WTC11 (cell line): ENCODE measurements at regions not wholly inside any gene's neighbourhood (a gene's known extent, or its start where the extent isn't known, plus 50 kb on each side); places are given as distances from the start of the nearest gene placed in this dataset.

Experiments
- ATAC-seq: fragments of 200-7000 bp; cut with Tn5 transposase; 2 replicates; pipeline ENCODE4 v1.10.0; 2021; ENCODE audit warnings: mild to moderate bottlenecking, moderate library complexity
- CTCF ChIA-PET: fragments of 300-600 bp; sonication (Branson Sonifier 250); formaldehyde crosslinking; loops from one replicate; lab custom pipeline; 2021; ENCODE audit warnings: antibody characterized with exemption; lab: Charles Lee
- POLR2A ChIA-PET: fragments of 350-600 bp; sonication (Branson Sonifier 250); formaldehyde crosslinking; loops from one replicate; lab custom pipeline; 2021; ENCODE audit warnings: antibody characterized with exemption; lab: Charles Lee
- DNase-seq: peaks from one replicate; pipeline ENCODE4 v3.0.0; 2021; ENCODE audit warnings: low spot score
- H3K27ac Mint-ChIP-seq: 2 replicates; pipeline ENCODE4 v1.8.0; 2021; ENCODE audit warnings: mixed read lengths
- H3K27me3 Mint-ChIP-seq: 2 replicates; pipeline ENCODE4 v1.8.0; 2021; ENCODE audit warnings: low read depth, mild to moderate bottlenecking, moderate library complexity, mixed read lengths
- H3K36me3 Mint-ChIP-seq: 2 replicates; pipeline ENCODE4 v1.8.0; 2021; ENCODE audit warnings: mixed read lengths
- H3K4me1 Mint-ChIP-seq: 2 replicates; pipeline ENCODE4 v1.8.0; 2022; ENCODE audit warnings: mixed read lengths
- H3K4me3 Mint-ChIP-seq: 2 replicates; pipeline ENCODE4 v1.8.0; 2021; ENCODE audit warnings: mild to moderate bottlenecking, moderate library complexity, mixed read lengths
- H3K9me3 Mint-ChIP-seq: 2 replicates; pipeline ENCODE4 v1.8.0; 2021; ENCODE audit warnings: mixed read lengths
- ESRRA ChIP-seq: sonication (generic); formaldehyde crosslinking; IDR thresholded peaks from 2 replicates; pipeline ENCODE4 v1.8.1; 2022; ENCODE audit warnings: mild to moderate bottlenecking, missing genetic modification reagents, borderline replicate concordance
- FOXP1 ChIP-seq: sonication (generic); formaldehyde crosslinking; IDR thresholded peaks from 2 replicates; pipeline ENCODE4 v1.8.0; 2022; ENCODE audit warnings: missing genetic modification reagents, mild to moderate bottlenecking, moderate library complexity, borderline replicate concordance
- GTF2I ChIP-seq: fragments of 250-450 bp; sonication (Bioruptor Pico); conservative IDR thresholded peaks from 2 replicates; pipeline ENCODE4 v1.4.0; 2021; ENCODE audit warnings: mild to moderate bottlenecking
- MYBL2 ChIP-seq: sonication (generic); formaldehyde crosslinking; IDR thresholded peaks from 2 replicates; pipeline ENCODE4 v1.8.1; 2023; ENCODE audit warnings: mild to moderate bottlenecking, moderate library complexity, missing genetic modification reagents
- OVOL2 ChIP-seq: fragments of 250-450 bp; sonication (Bioruptor Pico); IDR thresholded peaks from 2 replicates; pipeline ENCODE4 v1.9.0; 2021; ENCODE audit warnings: mild to moderate bottlenecking, borderline replicate concordance
- TCF7 ChIP-seq: sonication (generic); formaldehyde crosslinking; IDR thresholded peaks from 2 replicates; pipeline ENCODE4 v1.8.0; 2022; ENCODE audit warnings: mild to moderate bottlenecking, low read depth, missing genetic modification reagents, moderate library complexity
- ZBTB21 ChIP-seq: sonication (generic); formaldehyde crosslinking; IDR thresholded peaks from 2 replicates; pipeline ENCODE4 v1.8.1; 2023; ENCODE audit warnings: mild to moderate bottlenecking, missing genetic modification reagents, borderline replicate concordance
- ZNF138 ChIP-seq: sonication (generic); formaldehyde crosslinking; conservative IDR thresholded peaks from 2 replicates; pipeline ENCODE4 v1.8.1; 2022; ENCODE audit warnings: mild to moderate bottlenecking, moderate library complexity, missing genetic modification reagents
- ZNF416 ChIP-seq: fragments of 250-450 bp; sonication (Bioruptor Pico); IDR thresholded peaks from 2 replicates; pipeline ENCODE4 v1.9.0; 2021; ENCODE audit warnings: mild to moderate bottlenecking, inconsistent platforms
- TF ChIP-seq, protein P1 (sequence below): sonication (generic); formaldehyde crosslinking; IDR thresholded peaks from 2 replicates; pipeline ENCODE4 v1.8.1; 2022; ENCODE audit warnings: mild to moderate bottlenecking, moderate library complexity, missing genetic modification reagents
- TF ChIP-seq, protein P2 (sequence below): sonication (generic); formaldehyde crosslinking; IDR thresholded peaks from 2 replicates; pipeline ENCODE4 v1.8.1; 2022; ENCODE audit warnings: low read depth, mild to moderate bottlenecking, moderate library complexity, missing genetic modification reagents, borderline replicate concordance
- TF ChIP-seq, protein P3 (sequence below): fragments of 200-600 bp; IDR thresholded peaks from 2 replicates; pipeline ENCODE4 v1.8.0; 2022; ENCODE audit warnings: antibody characterized with exemption
- TF ChIP-seq, protein P4 (sequence below): sonication (generic); formaldehyde crosslinking; IDR thresholded peaks from 2 replicates; pipeline ENCODE4 v1.8.0; 2023; ENCODE audit warnings: missing genetic modification reagents, mild to moderate bottlenecking, borderline replicate concordance
- TF ChIP-seq, protein P5 (sequence below): fragments of 250-450 bp; sonication (Bioruptor Pico); IDR thresholded peaks from 2 replicates; pipeline ENCODE4 v1.9.0; 2021; ENCODE audit warnings: mild to moderate bottlenecking
- TF ChIP-seq, protein P6 (sequence below): sonication (generic); formaldehyde crosslinking; IDR thresholded peaks from 2 replicates; pipeline ENCODE4 v1.8.1; 2023; ENCODE audit warnings: mild to moderate bottlenecking, missing genetic modification reagents
- TF ChIP-seq, protein P7 (sequence below): sonication (generic); formaldehyde crosslinking; conservative IDR thresholded peaks from 2 replicates; pipeline ENCODE4 v1.8.1; 2023; ENCODE audit warnings: mild to moderate bottlenecking, low read depth, missing genetic modification reagents, moderate library complexity
- TF ChIP-seq, protein P8 (sequence below): sonication (generic); formaldehyde crosslinking; IDR thresholded peaks from 2 replicates; pipeline ENCODE4 v1.8.1; 2022; ENCODE audit warnings: low read depth, missing genetic modification reagents, borderline replicate concordance

DNA sequence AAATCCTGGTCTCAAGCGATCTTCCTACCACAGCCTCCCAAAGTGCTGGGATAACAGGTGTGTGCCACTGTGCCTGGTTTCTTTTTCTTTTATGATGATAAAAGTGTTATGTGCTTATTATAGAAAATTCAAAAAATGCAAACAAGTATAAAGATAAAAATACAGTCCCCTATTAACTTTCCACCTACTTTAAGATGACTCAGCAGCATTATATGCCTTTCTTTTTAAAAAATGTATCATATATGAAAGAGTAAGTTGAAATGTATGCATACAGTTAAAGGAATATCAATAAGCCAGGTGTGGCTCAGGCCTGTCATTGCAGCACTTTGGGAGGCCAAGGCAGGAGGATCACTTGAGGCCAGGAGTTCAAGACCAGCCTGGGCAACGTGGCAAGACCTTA, 216.9 kb upstream of the GALNT17 start:
- CTCF ChIA-PET = no interaction called here
- no peaks in the 10 kb centered on the region; the same call in 1 of the 2 replicates for H3K27me3 Mint-ChIP-seq
- no peak for TF ChIP-seq GTF2I (CRISPR knock-in tag)
- TF ChIP-seq ZNF138 = no peak
- TF ChIP-seq, protein P1, sequence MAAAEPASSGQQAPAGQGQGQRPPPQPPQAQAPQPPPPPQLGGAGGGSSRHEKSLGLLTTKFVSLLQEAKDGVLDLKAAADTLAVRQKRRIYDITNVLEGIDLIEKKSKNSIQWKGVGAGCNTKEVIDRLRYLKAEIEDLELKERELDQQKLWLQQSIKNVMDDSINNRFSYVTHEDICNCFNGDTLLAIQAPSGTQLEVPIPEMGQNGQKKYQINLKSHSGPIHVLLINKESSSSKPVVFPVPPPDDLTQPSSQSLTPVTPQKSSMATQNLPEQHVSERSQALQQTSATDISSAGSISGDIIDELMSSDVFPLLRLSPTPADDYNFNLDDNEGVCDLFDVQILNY (CRISPR knock-in tag) = no peak
- no peak for TF ChIP-seq ZBTB21 (CRISPR knock-in tag)
- TF ChIP-seq OVOL2 (CRISPR knock-in tag) = no peak
- TF ChIP-seq ESRRA = no peak
- no peak for TF ChIP-seq MYBL2 (CRISPR knock-in tag)
- TF ChIP-seq, protein P2, sequence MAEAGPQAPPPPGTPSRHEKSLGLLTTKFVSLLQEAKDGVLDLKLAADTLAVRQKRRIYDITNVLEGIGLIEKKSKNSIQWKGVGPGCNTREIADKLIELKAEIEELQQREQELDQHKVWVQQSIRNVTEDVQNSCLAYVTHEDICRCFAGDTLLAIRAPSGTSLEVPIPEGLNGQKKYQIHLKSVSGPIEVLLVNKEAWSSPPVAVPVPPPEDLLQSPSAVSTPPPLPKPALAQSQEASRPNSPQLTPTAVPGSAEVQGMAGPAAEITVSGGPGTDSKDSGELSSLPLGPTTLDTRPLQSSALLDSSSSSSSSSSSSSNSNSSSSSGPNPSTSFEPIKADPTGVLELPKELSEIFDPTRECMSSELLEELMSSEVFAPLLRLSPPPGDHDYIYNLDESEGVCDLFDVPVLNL (CRISPR knock-in tag) = no peak
- TF ChIP-seq, protein P3, sequence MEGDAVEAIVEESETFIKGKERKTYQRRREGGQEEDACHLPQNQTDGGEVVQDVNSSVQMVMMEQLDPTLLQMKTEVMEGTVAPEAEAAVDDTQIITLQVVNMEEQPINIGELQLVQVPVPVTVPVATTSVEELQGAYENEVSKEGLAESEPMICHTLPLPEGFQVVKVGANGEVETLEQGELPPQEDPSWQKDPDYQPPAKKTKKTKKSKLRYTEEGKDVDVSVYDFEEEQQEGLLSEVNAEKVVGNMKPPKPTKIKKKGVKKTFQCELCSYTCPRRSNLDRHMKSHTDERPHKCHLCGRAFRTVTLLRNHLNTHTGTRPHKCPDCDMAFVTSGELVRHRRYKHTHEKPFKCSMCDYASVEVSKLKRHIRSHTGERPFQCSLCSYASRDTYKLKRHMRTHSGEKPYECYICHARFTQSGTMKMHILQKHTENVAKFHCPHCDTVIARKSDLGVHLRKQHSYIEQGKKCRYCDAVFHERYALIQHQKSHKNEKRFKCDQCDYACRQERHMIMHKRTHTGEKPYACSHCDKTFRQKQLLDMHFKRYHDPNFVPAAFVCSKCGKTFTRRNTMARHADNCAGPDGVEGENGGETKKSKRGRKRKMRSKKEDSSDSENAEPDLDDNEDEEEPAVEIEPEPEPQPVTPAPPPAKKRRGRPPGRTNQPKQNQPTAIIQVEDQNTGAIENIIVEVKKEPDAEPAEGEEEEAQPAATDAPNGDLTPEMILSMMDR = no peak
- no peak for TF ChIP-seq FOXP1 (CRISPR knock-in tag)
- TF ChIP-seq, protein P4, sequence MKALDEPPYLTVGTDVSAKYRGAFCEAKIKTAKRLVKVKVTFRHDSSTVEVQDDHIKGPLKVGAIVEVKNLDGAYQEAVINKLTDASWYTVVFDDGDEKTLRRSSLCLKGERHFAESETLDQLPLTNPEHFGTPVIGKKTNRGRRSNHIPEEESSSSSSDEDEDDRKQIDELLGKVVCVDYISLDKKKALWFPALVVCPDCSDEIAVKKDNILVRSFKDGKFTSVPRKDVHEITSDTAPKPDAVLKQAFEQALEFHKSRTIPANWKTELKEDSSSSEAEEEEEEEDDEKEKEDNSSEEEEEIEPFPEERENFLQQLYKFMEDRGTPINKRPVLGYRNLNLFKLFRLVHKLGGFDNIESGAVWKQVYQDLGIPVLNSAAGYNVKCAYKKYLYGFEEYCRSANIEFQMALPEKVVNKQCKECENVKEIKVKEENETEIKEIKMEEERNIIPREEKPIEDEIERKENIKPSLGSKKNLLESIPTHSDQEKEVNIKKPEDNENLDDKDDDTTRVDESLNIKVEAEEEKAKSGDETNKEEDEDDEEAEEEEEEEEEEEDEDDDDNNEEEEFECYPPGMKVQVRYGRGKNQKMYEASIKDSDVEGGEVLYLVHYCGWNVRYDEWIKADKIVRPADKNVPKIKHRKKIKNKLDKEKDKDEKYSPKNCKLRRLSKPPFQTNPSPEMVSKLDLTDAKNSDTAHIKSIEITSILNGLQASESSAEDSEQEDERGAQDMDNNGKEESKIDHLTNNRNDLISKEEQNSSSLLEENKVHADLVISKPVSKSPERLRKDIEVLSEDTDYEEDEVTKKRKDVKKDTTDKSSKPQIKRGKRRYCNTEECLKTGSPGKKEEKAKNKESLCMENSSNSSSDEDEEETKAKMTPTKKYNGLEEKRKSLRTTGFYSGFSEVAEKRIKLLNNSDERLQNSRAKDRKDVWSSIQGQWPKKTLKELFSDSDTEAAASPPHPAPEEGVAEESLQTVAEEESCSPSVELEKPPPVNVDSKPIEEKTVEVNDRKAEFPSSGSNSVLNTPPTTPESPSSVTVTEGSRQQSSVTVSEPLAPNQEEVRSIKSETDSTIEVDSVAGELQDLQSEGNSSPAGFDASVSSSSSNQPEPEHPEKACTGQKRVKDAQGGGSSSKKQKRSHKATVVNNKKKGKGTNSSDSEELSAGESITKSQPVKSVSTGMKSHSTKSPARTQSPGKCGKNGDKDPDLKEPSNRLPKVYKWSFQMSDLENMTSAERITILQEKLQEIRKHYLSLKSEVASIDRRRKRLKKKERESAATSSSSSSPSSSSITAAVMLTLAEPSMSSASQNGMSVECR = no peak
- TF ChIP-seq, protein P5, sequence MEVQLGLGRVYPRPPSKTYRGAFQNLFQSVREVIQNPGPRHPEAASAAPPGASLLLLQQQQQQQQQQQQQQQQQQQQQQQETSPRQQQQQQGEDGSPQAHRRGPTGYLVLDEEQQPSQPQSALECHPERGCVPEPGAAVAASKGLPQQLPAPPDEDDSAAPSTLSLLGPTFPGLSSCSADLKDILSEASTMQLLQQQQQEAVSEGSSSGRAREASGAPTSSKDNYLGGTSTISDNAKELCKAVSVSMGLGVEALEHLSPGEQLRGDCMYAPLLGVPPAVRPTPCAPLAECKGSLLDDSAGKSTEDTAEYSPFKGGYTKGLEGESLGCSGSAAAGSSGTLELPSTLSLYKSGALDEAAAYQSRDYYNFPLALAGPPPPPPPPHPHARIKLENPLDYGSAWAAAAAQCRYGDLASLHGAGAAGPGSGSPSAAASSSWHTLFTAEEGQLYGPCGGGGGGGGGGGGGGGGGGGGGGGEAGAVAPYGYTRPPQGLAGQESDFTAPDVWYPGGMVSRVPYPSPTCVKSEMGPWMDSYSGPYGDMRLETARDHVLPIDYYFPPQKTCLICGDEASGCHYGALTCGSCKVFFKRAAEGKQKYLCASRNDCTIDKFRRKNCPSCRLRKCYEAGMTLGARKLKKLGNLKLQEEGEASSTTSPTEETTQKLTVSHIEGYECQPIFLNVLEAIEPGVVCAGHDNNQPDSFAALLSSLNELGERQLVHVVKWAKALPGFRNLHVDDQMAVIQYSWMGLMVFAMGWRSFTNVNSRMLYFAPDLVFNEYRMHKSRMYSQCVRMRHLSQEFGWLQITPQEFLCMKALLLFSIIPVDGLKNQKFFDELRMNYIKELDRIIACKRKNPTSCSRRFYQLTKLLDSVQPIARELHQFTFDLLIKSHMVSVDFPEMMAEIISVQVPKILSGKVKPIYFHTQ (CRISPR knock-in tag) = no peak
- TF ChIP-seq ZNF416 (CRISPR knock-in tag) = no peak
- TF ChIP-seq TCF7 (CRISPR knock-in tag) = no peak
- TF ChIP-seq, protein P6, sequence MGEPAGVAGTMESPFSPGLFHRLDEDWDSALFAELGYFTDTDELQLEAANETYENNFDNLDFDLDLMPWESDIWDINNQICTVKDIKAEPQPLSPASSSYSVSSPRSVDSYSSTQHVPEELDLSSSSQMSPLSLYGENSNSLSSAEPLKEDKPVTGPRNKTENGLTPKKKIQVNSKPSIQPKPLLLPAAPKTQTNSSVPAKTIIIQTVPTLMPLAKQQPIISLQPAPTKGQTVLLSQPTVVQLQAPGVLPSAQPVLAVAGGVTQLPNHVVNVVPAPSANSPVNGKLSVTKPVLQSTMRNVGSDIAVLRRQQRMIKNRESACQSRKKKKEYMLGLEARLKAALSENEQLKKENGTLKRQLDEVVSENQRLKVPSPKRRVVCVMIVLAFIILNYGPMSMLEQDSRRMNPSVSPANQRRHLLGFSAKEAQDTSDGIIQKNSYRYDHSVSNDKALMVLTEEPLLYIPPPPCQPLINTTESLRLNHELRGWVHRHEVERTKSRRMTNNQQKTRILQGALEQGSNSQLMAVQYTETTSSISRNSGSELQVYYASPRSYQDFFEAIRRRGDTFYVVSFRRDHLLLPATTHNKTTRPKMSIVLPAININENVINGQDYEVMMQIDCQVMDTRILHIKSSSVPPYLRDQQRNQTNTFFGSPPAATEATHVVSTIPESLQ = no peak
- TF ChIP-seq, protein P7, sequence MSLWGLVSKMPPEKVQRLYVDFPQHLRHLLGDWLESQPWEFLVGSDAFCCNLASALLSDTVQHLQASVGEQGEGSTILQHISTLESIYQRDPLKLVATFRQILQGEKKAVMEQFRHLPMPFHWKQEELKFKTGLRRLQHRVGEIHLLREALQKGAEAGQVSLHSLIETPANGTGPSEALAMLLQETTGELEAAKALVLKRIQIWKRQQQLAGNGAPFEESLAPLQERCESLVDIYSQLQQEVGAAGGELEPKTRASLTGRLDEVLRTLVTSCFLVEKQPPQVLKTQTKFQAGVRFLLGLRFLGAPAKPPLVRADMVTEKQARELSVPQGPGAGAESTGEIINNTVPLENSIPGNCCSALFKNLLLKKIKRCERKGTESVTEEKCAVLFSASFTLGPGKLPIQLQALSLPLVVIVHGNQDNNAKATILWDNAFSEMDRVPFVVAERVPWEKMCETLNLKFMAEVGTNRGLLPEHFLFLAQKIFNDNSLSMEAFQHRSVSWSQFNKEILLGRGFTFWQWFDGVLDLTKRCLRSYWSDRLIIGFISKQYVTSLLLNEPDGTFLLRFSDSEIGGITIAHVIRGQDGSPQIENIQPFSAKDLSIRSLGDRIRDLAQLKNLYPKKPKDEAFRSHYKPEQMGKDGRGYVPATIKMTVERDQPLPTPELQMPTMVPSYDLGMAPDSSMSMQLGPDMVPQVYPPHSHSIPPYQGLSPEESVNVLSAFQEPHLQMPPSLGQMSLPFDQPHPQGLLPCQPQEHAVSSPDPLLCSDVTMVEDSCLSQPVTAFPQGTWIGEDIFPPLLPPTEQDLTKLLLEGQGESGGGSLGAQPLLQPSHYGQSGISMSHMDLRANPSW = no peak
- TF ChIP-seq, protein P8, sequence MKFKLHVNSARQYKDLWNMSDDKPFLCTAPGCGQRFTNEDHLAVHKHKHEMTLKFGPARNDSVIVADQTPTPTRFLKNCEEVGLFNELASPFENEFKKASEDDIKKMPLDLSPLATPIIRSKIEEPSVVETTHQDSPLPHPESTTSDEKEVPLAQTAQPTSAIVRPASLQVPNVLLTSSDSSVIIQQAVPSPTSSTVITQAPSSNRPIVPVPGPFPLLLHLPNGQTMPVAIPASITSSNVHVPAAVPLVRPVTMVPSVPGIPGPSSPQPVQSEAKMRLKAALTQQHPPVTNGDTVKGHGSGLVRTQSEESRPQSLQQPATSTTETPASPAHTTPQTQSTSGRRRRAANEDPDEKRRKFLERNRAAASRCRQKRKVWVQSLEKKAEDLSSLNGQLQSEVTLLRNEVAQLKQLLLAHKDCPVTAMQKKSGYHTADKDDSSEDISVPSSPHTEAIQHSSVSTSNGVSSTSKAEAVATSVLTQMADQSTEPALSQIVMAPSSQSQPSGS = no peak
- H3K9me3 Mint-ChIP-seq = 0 out of 2 replicates have a peak, but pooled peaks cover 4% of the 10 kb centered on the region
- H3K4me3 Mint-ChIP-seq = no peak overlapping the region
- no peaks in the 10 kb centered on the region for H3K36me3 Mint-ChIP-seq
- H3K4me1 Mint-ChIP-seq = peaks cover 14% of the 10 kb centered on the region
- DNase-seq (no peak), ATAC-seq (no peak)
- POLR2A ChIA-PET = no interaction called here
- H3K27ac Mint-ChIP-seq = no peak overlapping the region
